AG08395 (cell line): ENCODE measurements at regions not wholly inside any gene's neighbourhood (a gene's known extent, or its start where the extent isn't known, plus 50 kb on each side); places are given as distances from the start of the nearest gene placed in this dataset.
A peak's percentile ranks its signal among the peaks of the same experiment; 100 is the strongest.

Experiments
- DNase-seq: peaks from one replicate; pipeline ENCODE4 v3.0.0; 2012; ENCODE audit warnings: mixed read lengths, low spot score

GRCh38 chr16:65793781-65794180 is 572.7 kb upstream of the CDH5 start:
- DNase-seq = no peak

GRCh38 chr16:65790768-65791167 is 575.7 kb upstream of the CDH5 start:
- no peak for DNase-seq

GRCh38 chr16:65789161-65789945 is 577.1 kb upstream of the CDH5 start:
- DNase-seq = no peak

GRCh38 chr16:65788434-65789140 is 577.9 kb upstream of the CDH5 start:
- DNase-seq = no peak

- no peak for DNase-seq
These were observed 578.6 kb upstream of the CDH5 start for GRCh38 chr16:65787921-65788320.

- no peak for DNase-seq
These were observed 579.6 kb upstream of the CDH5 start for GRCh38 chr16:65786916-65787315.

- DNase-seq = no peak
These were observed 582.6 kb upstream of the CDH5 start for GRCh38 chr16:65783709-65784474.

- DNase-seq = peak; percentile 90
These were observed 583.6 kb upstream of the CDH5 start for GRCh38 chr16:65782611-65783600.

GRCh38 chr16:65781855-65782254 is 584.6 kb upstream of the CDH5 start:
- no peak for DNase-seq

GRCh38 chr16:65781363-65781762 is 585.1 kb upstream of the CDH5 start:
- no peak for DNase-seq

- no peak for DNase-seq
These were observed 587.3 kb upstream of the CDH5 start for GRCh38 chr16:65779201-65779600.

GRCh38 chr16:65776639-65777183 is 589.8 kb upstream of the CDH5 start:
- DNase-seq = no peak

- no peak for DNase-seq
These were observed 590.7 kb upstream of the CDH5 start for GRCh38 chr16:65775829-65776228.

- no peak for DNase-seq
These were observed 592.1 kb upstream of the CDH5 start for GRCh38 chr16:65774350-65774749.

GRCh38 chr16:65773301-65773874 is 593.1 kb upstream of the CDH5 start:
- no peak for DNase-seq

- DNase-seq = no peak
These were observed 594.3 kb upstream of the CDH5 start for GRCh38 chr16:65772134-65772732.

- DNase-seq = no peak
These were observed 594.8 kb upstream of the CDH5 start for GRCh38 chr16:65771707-65772106.

- DNase-seq = no peak
These were observed 595.7 kb upstream of the CDH5 start for GRCh38 chr16:65770752-65771151.

- no peak for DNase-seq
These were observed 596.6 kb upstream of the CDH5 start for GRCh38 chr16:65769776-65770438.

GRCh38 chr16:65769055-65769465 is 597.4 kb upstream of the CDH5 start:
- no peak for DNase-seq
